ENCODE measurements at regions not wholly inside any gene's neighbourhood (a gene's known extent, or its start where the extent isn't known, plus 50 kb on each side); places are given as distances from the start of the nearest gene placed in this dataset.

- H2BK120ac ChIP-seq (ENCODE audit: low read depth, low read length): no peak overlapping the region
- DNase-seq (no peak), ATAC-seq (ENCODE audit: low read depth) (no peak)
- H2AK5ac ChIP-seq (ENCODE audit: low read depth, low read length): no peak overlapping the region
- H4K8ac ChIP-seq (ENCODE audit: low read depth in 2 of 2, low read length in 2 of 2): no peak overlapping the region
- dilution Hi-C loops (cut with HindIII; ENCODE audit: low sequenced_read_pairs, unreplicated experiment): no loop called here
- H4K5ac ChIP-seq (ENCODE audit: low read depth, low read length): no peak overlapping the region
- H4K20me1 ChIP-seq (ENCODE audit: insufficient read depth, low read length): no peaks in the 10 kb centered on the region
- no peak overlapping the region for H3K4me2 ChIP-seq (ENCODE audit: low read depth, low read length)
- H3K9me3 ChIP-seq (ENCODE audit: control insufficient read depth, insufficient read depth, low read length): no peaks in the 10 kb centered on the region
- H3K14ac ChIP-seq (replicated peaks; ENCODE audit: low read depth, low read length): no peak overlapping the region
- no peaks in the 10 kb centered on the region for H3K4me1 ChIP-seq (ENCODE audit: control insufficient read depth, insufficient read depth, low read length)
- H3K9me1 ChIP-seq (ENCODE audit: insufficient read depth, low read length): no peaks in the 10 kb centered on the region; the same call in 1 of the 2 replicates
- no peak overlapping the region for H2BK20ac ChIP-seq (ENCODE audit: low read depth, low read length)
- CTCF ChIA-PET: no interaction called here
- H3K9ac ChIP-seq (ENCODE audit: low read depth, low read length): no peak overlapping the region
- H3K18ac ChIP-seq (ENCODE audit: low read depth, low read length): no peak overlapping the region
- POLR2A ChIA-PET (ENCODE audit: unreplicated experiment): no interaction called here
- no peak overlapping the region for H2AK9ac ChIP-seq (replicated peaks; ENCODE audit: low read depth, low read length, poor library complexity)
- no peak overlapping the region for H3K4me3 ChIP-seq (ENCODE audit: insufficient read depth, low read depth, low read length)
- no peak overlapping the region for H3K4ac ChIP-seq (ENCODE audit: low read depth, low read length)
- no peak overlapping the region for H3K23ac ChIP-seq (ENCODE audit: low read depth, low read length)
- H3K79me1 ChIP-seq (ENCODE audit: low read depth in 1 of 2, low read length in 2 of 2): no peaks in the 10 kb centered on the region
- no CpG with 5 or more reads among the region's 2 CpGs for WGBS, 2 experiments (ENCODE audit: extremely low coverage in 2 of 2, insufficient read length in 1 of 2)
- no TSS peak for BruUV-seq (replicated peaks)
- in situ Hi-C loops (cut with MboI; ENCODE audit: low sequenced_read_pairs): no loop called here
- no peak overlapping the region for H2AFZ ChIP-seq (replicated peaks; ENCODE audit: low read length, poor library complexity)
- H3K27ac ChIP-seq (ENCODE audit: insufficient read depth, low read length): no peak overlapping the region
- no peaks in the 10 kb centered on the region for H3K27me3 ChIP-seq (ENCODE audit: control insufficient read depth, insufficient read depth, low read length)
- H4K91ac ChIP-seq (ENCODE audit: insufficient read depth, low read depth, low read length): no peak overlapping the region
- TF ChIP-seq MAFK (IDR thresholded peaks at IDR 0.05; ENCODE audit: low read depth, low read length) (no peak), MXI1 (IDR thresholded peaks at IDR 0.05; ENCODE audit: borderline replicate concordance, low read depth, low read length) (no peak), NFE2L2 (IDR thresholded peaks at IDR 0.05; ENCODE audit: low read depth, low read length) (no peak), POLR2A (IDR thresholded peaks at IDR 0.05; ENCODE audit: low read depth, low read length) (no peak)
- TF ChIP-seq, protein P1, sequence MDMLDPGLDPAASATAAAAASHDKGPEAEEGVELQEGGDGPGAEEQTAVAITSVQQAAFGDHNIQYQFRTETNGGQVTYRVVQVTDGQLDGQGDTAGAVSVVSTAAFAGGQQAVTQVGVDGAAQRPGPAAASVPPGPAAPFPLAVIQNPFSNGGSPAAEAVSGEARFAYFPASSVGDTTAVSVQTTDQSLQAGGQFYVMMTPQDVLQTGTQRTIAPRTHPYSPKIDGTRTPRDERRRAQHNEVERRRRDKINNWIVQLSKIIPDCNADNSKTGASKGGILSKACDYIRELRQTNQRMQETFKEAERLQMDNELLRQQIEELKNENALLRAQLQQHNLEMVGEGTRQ (IDR thresholded peaks at IDR 0.05; ENCODE audit: low read depth, low read length): no peak
- intact Hi-C loops (cut with micrococcal nuclease): no loop called here
- no peak overlapping the region for H2BK5ac ChIP-seq (ENCODE audit: low read depth, low read length, poor library complexity, severe bottlenecking)
- no peak overlapping the region for H2BK15ac ChIP-seq (ENCODE audit: low read depth, low read length)
- H3K36me3 ChIP-seq (ENCODE audit: control insufficient read depth, insufficient read depth, low read length): no peaks in the 10 kb centered on the region
- no peak overlapping the region for H3K56ac ChIP-seq (ENCODE audit: extremely low read depth, insufficient read depth, low read length)
Measured at GRCh38 chr7:35371221-35371620, 117.3 kb upstream of the TBX20 start.

Measured in IMR-90 (cell line).